HG03060 (cell line): ENCODE measurements at regions not wholly inside any gene's neighbourhood (a gene's known extent, or its start where the extent isn't known, plus 50 kb on each side); places are given as distances from the start of the nearest gene placed in this dataset.

Experiments used
- ATAC-seq: cut with Tn5 transposase; IDR thresholded peaks from one replicate; pipeline ENCODE4 v1.9.1; 2021; ENCODE audit warnings: low read depth, moderate number of reproducible peaks; ENCODE audit not compliant: unreplicated experiment

DNA sequence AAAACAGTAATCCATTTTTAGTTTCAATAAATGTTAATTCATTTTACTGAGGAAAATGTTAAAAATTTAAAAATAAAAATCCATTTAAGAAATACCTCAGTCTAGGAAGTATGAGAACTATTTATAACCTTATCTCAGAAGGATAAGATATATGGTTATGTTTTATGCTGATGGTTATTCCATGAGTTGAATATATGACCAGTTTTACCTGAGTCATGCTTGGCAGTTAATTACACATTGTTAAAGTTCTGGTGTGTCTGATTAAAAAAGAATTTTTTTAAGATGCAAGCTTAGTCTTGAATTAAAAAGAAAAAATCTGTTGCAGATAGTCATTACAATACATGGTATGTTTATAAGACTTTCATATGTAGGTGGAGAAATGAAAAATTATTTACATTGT, 191.7 kb downstream of the ARL4A start:
- ATAC-seq = no peak

DNA sequence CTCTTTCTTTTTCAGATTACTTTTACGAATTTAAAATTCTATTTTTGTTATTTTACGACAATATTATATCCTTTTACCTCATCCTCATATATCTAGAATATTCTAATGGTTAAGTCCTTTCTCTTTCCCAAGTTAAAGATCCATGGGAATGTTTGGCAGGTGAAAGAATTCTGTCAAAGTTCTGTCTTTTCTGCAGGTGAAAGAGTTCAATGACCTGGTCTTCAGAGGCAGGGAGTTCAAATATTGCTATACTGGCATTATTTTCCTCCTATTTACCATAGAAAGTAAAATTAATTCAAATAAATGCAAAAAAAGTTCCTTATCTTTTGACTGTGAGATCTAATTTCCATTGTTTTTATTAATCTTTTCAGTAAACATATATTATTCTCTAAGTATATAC, 194.3 kb downstream of the ARL4A start:
- ATAC-seq = no peak

DNA sequence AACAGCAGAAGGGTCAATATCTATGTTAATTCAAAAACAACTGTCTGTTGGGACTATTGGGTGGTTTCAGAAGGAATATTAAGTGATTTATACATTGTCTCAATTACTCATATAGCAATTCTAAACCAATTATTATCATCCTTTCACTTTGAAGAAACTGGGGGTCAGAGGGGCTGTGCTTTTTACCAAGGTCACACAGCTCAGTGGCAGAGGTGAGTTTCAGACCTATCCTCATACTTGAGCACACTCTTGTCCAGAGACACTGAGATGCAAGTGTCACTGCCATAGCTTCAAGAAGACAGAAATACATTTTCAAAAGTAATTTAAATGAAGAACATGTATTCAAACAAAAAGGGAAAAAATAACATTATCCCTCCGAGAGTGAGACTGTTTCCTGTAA, 195.3 kb downstream of the ARL4A start:
- ATAC-seq = no peak

DNA sequence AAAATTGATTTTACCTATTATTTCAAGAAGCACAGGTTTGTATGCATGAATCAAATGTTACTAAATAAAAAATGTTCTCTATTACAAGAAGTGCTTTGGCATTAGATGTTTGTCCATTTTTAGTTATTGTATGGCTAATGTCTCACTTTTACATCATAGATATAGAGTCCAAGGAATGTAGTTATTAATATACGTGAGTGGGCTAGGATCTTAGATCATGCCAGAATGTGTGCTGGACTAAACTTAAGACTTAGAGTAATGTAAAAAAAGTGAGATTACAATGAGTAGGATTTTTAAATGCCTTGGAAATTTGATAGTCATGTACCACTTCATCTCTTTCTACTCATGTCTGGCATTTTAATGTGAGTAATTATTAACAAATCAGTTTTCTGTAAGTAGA, 196.6 kb downstream of the ARL4A start:
- ATAC-seq = no peak

DNA sequence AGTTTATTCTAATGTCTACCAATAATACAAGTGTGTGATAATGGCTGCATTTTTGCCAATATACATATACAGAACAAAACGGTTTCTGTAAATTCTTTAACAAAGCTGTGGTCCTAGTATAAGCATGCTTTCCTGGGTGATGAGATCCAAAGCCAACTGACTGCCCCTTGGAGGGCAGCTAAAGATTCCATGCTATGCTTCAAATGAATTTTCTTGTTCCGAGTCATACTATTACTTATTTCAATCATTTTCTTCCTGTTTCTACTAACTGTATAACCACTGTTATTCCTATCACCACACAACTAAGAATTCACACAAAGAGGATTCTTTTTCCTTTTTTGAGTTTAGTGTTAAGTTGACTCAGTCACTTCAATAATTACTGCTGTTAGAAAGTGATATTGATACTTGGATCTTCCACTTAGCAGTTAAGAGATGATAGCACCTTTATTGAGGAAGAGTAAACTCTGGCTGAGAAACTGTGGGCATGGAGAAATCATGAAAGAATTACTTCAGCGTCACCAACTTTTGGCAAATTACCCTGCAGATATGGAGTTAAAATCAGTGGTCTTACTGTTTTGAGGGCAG, 197.5 kb downstream of the ARL4A start:
- ATAC-seq = no peak

DNA sequence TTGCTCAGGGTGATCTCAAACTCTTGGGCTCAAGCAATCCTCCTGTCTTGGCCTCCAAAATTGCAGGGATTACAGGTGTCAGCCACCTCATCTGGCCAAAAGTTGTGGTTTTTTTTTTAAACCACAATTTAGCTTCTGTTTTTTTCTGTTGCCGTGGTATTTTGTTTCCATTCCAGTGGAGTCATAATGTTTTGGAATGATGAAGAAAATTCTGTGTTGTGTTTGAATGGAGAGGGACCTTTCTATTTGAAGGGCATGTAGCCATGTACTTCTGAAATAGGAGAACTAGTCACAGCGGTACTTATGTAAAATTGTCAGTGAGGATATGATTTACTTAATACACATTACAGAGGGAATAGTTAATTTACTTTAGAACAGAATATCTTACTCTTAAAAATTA, 201.3 kb downstream of the ARL4A start:
- no peak for ATAC-seq

DNA sequence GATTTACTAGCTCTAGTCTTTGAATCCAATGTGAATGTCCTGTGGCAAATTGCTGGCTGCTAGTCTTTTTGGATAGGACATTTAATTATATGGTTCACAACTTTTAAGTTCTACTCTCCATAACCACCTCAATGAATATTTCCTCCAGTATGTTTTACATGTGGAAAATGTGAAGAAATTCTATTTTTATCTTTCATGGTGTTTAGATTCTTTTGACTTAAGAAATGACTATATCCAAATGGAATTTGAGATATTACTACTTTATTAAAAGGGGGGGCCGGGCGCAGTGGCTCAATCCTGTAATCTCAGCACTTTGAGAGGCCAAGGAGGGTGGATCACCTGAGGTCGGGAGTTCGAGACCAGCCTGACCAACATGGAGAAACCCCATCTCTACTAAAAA, 202.0 kb downstream of the ARL4A start:
- no peak for ATAC-seq

DNA sequence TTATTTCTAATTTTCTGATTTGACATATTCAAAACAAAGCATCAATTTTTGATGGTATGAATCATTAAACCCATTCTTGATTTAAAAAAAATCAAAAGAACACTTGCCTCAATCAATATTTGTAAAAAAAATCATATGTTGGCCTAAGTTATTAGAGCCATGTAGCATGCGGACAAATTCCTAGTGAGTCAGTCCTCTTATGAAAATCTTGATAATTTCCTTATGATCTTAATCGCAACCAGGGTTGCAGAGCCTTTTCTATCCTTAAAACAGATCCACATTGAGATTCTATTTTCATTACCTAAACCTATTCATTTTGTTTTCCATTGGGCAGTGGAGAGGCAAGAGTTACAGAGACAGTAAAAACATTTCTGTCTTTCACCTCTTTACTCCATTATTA, 203.2 kb downstream of the ARL4A start:
- ATAC-seq = no peak

DNA sequence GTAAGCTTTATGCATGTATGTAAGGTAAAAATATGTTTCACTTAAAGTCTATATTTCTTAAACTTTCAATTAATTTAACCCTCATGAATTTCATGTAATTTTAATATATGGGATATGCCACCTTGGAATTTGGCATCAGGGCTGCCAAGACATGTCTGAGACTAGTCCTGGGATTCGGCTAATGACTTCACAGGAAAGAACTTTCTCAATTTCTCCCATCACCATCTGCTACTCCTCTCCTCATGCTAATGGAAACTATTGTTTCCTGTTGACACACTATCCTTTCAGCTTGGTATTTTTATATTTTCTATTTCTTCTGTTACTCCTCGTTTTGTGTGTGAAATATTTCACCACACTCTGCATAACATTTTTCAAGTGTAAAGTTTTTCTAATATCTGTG, 205.9 kb downstream of the ARL4A start:
- no peak for ATAC-seq

DNA sequence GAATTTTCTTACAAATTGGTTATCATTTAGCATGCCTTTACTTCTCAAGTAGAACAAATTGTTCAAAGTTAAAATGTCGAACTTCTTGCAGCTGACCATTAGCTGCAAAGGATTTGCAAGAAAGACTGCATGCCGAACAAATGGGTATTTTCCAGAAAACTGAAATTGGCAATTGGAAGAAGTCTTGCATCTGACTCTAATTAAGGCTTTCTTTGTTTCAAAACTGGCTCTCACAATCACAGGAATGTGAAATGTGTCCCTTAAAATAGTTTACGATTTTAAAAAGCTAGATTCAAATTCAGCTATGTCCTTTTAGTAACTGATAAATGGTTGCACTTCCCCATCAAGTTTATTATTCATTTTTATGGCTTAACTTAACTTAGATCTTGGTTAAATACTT, 207.9 kb downstream of the ARL4A start:
- ATAC-seq = no peak

DNA sequence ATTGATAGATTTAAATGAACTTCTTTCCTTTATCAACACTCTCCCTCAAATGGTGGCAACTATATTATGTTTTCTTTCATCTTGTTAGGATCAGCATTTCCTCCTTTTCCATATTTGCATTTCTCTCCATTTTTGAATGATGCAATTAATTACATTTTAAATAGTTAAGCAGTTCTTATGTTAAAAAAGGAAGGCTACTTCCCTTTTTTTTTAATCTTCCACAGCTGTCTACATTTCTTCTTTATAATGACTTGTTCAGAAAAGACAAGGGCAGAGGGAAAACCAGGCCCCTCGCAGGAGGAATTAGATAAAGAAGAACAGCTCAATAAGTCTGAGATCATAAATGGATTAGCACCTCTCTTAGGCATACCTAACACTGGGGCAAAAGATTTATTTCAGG, 208.9 kb downstream of the ARL4A start:
- no peak for ATAC-seq

DNA sequence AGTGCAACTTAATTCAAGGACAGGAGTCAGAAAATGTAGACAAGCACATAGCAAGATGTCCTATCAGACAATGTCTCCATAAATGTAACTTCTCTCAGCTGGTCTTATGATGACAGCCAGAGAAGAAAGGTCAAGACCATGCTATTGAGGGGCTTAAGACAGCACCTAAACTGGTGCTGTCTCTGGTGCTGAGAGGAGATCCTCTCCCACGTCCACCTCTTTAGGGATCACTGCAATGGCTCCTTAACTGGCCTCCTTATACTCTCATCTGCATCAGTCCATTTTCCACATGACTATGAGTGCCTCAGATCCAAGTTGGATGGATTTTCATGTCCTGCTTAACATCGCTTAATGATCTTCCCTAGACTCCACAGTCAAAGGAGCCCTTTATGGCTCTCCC, 210.6 kb downstream of the ARL4A start:
- ATAC-seq = no peak

DNA sequence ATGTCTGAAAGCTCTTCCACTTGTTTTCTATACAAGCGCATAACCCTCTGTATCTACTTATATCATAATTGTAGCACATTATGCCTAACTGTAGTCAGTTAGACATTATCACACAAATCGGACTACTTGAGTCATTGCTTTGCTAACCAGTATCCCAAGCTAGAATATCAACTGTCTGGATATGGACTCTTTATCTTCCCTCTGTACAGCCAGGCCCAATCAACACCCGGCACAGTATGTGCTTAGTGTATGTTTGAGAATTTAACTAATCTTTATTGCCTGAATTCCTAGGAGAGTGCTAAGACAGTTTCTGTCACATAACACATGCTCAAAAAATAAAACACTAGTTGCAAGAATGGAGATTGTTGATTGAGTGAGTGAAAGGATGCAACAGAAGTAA, 211.2 kb downstream of the ARL4A start:
- ATAC-seq = no peak

DNA sequence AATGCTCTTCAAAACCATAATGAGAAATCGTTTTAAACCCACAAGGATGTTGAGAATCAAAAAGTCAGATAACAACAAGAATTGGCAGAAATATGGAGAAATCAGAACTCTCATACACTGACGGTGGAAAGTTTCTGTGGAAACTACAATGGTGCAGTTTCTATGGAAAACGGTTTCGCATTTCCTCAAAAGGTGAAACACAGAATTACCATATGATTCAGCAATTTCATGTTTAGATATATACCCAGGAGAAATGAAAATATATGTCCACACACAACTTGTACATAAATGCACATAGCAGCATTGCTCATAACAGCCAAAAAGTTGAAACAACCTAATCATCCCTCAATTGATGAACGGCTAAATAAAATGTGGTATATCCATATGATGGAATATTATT, 218.2 kb downstream of the ARL4A start:
- ATAC-seq = no peak

DNA sequence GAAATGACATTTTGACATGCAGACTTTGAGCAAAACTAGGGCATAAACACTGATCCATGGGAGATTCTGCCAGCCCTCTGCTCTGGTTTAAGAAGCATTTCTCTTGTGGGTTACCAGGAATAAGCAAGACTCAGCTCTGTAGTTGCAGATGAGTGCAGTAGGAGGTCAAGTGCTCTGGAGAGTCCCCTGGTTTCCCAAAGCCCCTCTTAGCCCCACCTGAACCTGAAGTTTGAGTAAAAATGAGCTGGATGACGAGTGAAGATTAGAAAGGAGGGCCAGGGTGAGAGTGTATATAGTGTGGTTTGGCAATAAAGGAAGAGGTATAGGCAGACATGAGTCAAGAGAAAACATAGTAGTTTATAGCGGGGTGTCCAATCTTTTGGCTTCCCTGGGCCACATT, 220.3 kb downstream of the ARL4A start:
- no peak for ATAC-seq

DNA sequence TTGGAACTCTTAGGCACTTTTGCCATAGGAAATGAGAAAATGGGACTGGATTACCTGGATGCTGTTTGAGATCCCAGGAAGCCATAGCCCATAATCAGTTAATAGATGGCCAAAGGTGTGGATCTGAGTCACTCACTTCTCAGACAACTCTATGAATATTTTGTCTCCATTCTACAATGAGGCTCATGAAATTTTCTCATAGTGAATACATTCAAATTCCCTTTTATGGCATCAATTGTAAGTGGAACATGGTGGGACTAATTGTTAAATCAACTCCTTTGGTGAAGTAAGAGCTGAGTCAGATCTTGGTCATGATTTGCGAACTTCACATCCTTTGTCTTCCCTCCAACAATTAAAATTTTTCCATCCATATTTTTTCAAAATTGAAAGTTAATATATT, 222.1 kb downstream of the ARL4A start:
- no peak for ATAC-seq

DNA sequence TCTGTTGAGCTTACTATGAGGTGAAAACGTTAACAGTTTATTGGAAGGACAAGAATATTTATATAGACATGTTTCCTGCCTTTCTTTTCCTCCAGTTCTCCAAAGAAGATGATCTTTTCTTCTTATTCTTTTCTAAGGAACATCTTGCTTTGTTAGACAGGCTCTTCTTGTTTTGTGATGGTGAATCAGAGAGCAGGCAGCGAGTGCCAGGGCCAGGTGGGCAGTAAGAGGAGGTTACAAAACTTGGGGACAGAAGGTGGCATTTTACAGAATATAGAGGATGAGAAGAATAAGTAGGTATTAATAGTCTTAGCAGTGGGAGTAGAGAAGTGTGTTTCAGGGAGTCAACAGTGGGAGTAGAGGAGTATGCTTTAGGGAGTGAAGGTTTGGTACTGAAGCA, 223.6 kb downstream of the ARL4A start:
- no peak for ATAC-seq

DNA sequence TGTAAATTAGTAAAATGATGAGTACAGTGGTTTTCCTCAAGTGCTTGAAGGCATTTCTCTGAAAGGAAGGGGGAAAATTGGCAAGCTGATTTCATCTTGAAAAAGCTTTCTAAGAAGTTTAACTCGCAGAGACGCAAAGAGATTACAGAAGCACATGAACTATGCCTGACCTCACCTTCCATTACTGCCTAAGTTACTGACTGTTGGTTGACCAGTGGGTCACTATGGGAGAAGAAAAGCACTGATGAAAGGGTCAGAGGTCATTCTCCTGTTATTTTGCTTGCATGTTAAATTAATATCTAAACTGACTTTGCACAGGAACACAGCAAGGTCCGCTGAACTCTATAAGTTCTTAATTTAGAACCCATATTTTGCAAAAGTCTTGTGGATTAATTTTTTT, 225.6 kb downstream of the ARL4A start:
- ATAC-seq = no peak

DNA sequence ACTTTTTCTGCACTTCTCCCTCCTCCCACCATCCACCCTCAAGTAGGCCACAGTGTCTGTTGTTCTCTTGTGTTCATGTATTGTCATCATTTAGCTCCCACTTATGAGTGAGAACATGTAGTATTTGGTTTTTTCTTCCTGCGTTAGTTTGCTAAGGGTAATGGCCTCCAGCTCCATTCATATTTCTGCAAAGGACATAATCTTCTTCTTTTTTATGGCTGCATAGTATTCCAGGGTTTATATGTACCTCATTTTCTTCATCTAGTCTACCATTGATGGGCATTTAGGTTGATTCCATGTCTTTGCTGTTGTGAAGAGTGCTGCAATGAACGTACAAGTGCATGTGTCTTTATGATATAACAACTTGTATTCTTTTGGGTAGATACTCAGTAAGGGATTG, 230.4 kb downstream of the ARL4A start:
- ATAC-seq = no peak

DNA sequence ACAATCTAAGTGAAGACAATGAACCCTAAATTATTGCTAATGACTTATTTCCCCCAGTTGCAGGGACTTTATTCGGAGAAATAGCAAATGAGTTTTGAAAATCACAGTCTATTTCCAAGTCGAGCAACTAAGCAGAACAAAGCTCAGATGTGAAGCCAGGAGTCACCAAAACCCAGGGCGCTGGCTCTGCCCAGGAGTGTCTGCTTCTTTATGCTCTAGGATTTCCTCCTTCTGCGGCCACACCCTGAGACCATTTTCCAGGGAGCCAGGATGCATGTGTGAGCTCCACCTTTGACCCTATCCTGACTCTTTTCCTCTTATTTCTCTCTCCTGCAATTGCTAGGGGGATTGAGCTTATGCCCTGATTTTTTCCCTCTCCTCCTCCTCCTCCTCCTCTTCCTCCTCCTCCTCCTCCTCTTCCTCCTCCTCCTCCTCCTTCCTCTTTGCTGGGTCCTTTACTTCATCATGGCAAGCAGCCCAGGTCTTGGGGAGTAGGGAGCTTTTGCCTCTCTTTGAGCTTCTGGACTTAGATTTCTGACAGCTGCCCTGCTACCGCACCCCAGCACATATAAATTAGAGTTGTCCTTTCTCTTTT, 234.4 kb downstream of the ARL4A start:
- ATAC-seq = no peak

DNA sequence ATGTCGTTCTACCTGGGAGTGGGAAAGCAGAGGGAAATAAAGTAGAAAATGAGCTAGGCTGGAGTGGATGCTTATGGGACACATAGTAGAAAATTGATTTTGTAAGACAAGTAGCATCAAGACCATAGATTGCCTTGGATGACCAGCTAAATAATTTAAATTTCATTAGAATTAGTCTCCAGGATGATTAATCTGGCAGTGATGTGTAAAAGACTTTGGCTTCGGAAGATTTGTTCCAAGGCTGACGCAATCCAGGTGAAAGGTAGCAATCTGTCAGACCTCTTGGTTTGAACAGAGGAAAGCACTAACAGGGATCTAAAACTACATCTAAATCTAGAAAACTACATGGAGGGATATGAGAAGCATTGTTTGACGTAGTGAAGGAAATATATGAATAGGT, 236.5 kb downstream of the ARL4A start:
- ATAC-seq = no peak

DNA sequence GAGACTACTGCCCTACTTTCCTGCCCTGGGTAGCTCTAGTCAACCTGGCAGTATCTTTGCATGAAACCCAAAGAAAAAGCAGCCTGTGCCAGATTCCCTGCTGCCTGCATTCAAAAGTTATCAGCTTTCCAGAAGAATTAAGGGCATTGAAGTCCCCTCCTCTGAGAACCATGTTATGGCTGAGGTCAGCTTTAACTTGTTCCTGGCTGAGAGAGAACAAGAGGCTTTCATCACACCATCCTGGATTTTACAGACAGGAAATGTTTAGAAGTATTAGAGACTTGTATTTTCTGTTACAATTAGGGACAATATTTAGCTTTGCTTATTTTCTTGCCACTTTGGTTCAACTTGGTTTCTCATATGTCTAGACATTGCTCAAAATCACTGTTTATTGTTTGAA, 238.8 kb downstream of the ARL4A start:
- no peak for ATAC-seq
